PC-3 (cell line): ENCODE measurements at regions not wholly inside any gene's neighbourhood (a gene's known extent, or its start where the extent isn't known, plus 50 kb on each side); places are given as distances from the start of the nearest gene placed in this dataset.
A peak's percentile ranks its signal among the peaks of the same experiment; 100 is the strongest.

Experiments
- ATAC-seq: fragments of 200-7000 bp; cut with Tn5 transposase; 2 replicates; pipeline ENCODE4 v1.9.1; 2020; ENCODE audit warnings: mild to moderate bottlenecking, moderate library complexity
- BruUV-seq: library from RNA; stranded (reverse); fragments of 400-500 nt; replicated peaks from 2 replicates; lab custom pipeline; 2021; lab: Mats Ljungman, UMichigan
- CTCF ChIA-PET: fragments of 300-600 bp; sonication (Branson Sonifier 250); formaldehyde crosslinking; loops from one replicate; lab custom pipeline; 2022; ENCODE audit warnings: antibody characterized with exemption; lab: Charles Lee
- POLR2A ChIA-PET: fragments of 300-600 bp; sonication (Branson Sonifier 250); formaldehyde crosslinking; loops from one replicate; lab custom pipeline; 2022; ENCODE audit warnings: antibody characterized with exemption; ENCODE audit not compliant: unreplicated experiment; lab: Charles Lee
- DNase-seq: peaks from one replicate; pipeline ENCODE4 v3.0.0-alpha.2; 2015
- H2AFZ ChIP-seq: fragments of 300-600 bp; sonication (generic); 2 replicates; pipeline ENCODE4 v1.6.0; 2016; ENCODE audit warnings: antibody characterized with exemption, low read length
- H3F3A ChIP-seq: fragments of 300-600 bp; sonication (generic); one replicate; pipeline ENCODE4 v1.6.0; 2017; ENCODE audit warnings: antibody characterized with exemption, low read length, control low read depth, mild to moderate bottlenecking; ENCODE audit not compliant: unreplicated experiment
- H3K27ac ChIP-seq: fragments of 300-600 bp; sonication (generic); 2 replicates; pipeline ENCODE4 v1.5.1; 2016; ENCODE audit warnings: mild to moderate bottlenecking, low read length
- H3K27me3 ChIP-seq: fragments of 300-600 bp; sonication (generic); 2 replicates; pipeline ENCODE4 v1.6.1; 2016; ENCODE audit warnings: low read length, mixed read lengths
- H3K36me3 ChIP-seq: fragments of 300-600 bp; sonication (generic); 2 replicates; pipeline ENCODE4 v1.6.1; 2016; ENCODE audit warnings: low read depth, mixed run types, low read length, mixed read lengths
- H3K4me1 ChIP-seq: fragments of 300-600 bp; sonication (generic); 2 replicates; pipeline ENCODE4 v1.5.1; 2016; ENCODE audit warnings: low read length; ENCODE audit not compliant: insufficient read depth
- H3K4me2 ChIP-seq: fragments of 300-600 bp; sonication (generic); 2 replicates; pipeline ENCODE4 v1.6.0; 2016; ENCODE audit warnings: low read length
- H3K4me3 ChIP-seq: fragments of 300-600 bp; sonication (generic); 2 replicates; pipeline ENCODE4 v1.5.1; 2016; ENCODE audit warnings: mild to moderate bottlenecking, low read length, mixed read lengths
- H3K79me2 ChIP-seq: fragments of 300-600 bp; sonication (generic); 2 replicates; pipeline ENCODE4 v1.6.1; 2017; ENCODE audit warnings: low read length, mixed read lengths
- H3K9ac ChIP-seq: fragments of 300-600 bp; sonication (generic); 2 replicates; pipeline ENCODE4 v1.6.0; 2016; ENCODE audit warnings: mild to moderate bottlenecking, low read length
- H3K9me2 ChIP-seq: fragments of 300-600 bp; sonication (generic); replicated peaks from 2 replicates; pipeline ENCODE4 v1.6.1; 2016; ENCODE audit warnings: mixed run types, low read length, mixed read lengths
- H3K9me3 ChIP-seq: fragments of 300-600 bp; sonication (generic); 2 replicates; pipeline ENCODE4 v1.6.1; 2016; ENCODE audit warnings: low read length, mixed read lengths
- H4K20me1 ChIP-seq: fragments of 300-600 bp; sonication (generic); 2 replicates; pipeline ENCODE4 v1.6.1; 2016; ENCODE audit warnings: low read length, mixed read lengths
- CTCF ChIP-seq: fragments of 300-600 bp; sonication (generic); conservative IDR thresholded peaks from 2 replicates; pipeline ENCODE4 v1.5.1; 2017; ENCODE audit warnings: antibody characterized with exemption, low read depth, mild to moderate bottlenecking, low read length
- EZH2 ChIP-seq: fragments of 300-600 bp; sonication (generic); IDR thresholded peaks from one replicate; pipeline ENCODE4 v1.6.1; 2017; ENCODE audit warnings: antibody characterized with exemption, mild to moderate bottlenecking, low read length; ENCODE audit not compliant: unreplicated experiment
- EZH2phosphoT487 ChIP-seq: fragments of 300-600 bp; sonication (generic); IDR thresholded peaks from 2 replicates; pipeline ENCODE4 v1.6.1; 2018; ENCODE audit warnings: mild to moderate bottlenecking, antibody characterized with exemption, low read length, borderline replicate concordance
- intact Hi-C: fragments of 100-400 bp; cut with micrococcal nuclease; formaldehyde crosslinking; loops from 2 replicates; pipeline ENCODE4 v1.9.0; 2023

- no TSS peak for BruUV-seq
- CTCF ChIA-PET = no interaction called here
- no peak for ATAC-seq
These were observed 59.1 kb downstream of the IRAG1 start for GRCh38 chr11:10634407-10634806.

DNA sequence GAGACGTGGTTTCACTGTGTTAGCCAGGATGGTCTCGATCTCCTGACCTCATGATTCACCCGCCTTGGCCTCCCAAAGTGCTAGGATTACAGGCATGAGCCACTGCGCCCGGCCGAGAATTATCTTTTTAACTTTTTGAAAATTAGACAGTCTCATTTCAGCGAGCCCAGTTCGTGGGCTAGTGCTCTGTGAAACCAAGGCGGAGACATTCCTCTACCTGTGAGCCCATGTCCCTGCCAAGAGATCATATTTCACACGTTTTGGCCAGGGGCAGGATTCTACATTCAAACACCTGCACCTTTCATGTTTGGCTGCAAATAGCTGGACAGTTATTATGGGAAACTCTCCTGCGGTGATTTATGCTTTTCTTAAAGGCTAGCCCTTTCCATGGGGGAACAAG lies 60.3 kb downstream of the IRAG1 start:
- Histone ChIP-seq H3F3A (no peaks in the 10 kb centered on the region), H3K9me3 (no peaks in the 10 kb centered on the region), H3K4me3 (no peak overlapping the region), H3K9ac (no peak overlapping the region), H3K79me2 (no peaks in the 10 kb centered on the region), H2AFZ (no peak overlapping the region), H3K27me3 (no peaks in the 10 kb centered on the region), H3K27ac (no peak overlapping the region), H3K9me2 (no peaks in the 10 kb centered on the region), H3K4me1 (0 out of 2 replicates have a peak, but pooled peaks cover 3% of the 10 kb centered on the region), H3K36me3 (no peaks in the 10 kb centered on the region), H3K4me2 (0 out of 2 replicates have a peak overlapping the region, but pooled peaks have one; percentile 15), H4K20me1 (no peaks in the 10 kb centered on the region)
- intact Hi-C loops = no loop called here
- no TSS peak for BruUV-seq
- ChIA-PET POLR2A (no interaction called here), CTCF (no interaction called here)
- ATAC-seq (peak; percentile 68), DNase-seq (peak; percentile 56)
- TF ChIP-seq EZH2phosphoT487 (no peak), EZH2 (no peak), CTCF (no peak)

More at GRCh38 chr11:10634407-10634806, 59.1 kb downstream of the IRAG1 start:
- H3K27me3 ChIP-seq = no peaks in the 10 kb centered on the region
- TF ChIP-seq CTCF (no peak), EZH2 (no peak), EZH2phosphoT487 (no peak)
- POLR2A ChIA-PET = no interaction called here
- no peak overlapping the region for H3K27ac ChIP-seq
- no peak overlapping the region for H3K9ac ChIP-seq
- H3K9me3 ChIP-seq = no peaks in the 10 kb centered on the region
- H3K79me2 ChIP-seq = no peaks in the 10 kb centered on the region
- H3K4me1 ChIP-seq = 0 out of 2 replicates have a peak, but pooled peaks cover 3% of the 10 kb centered on the region
- no peaks in the 10 kb centered on the region for H4K20me1 ChIP-seq
- no peak for DNase-seq
- no peaks in the 10 kb centered on the region for H3K9me2 ChIP-seq
- H2AFZ ChIP-seq = no peak overlapping the region
- no peaks in the 10 kb centered on the region for H3K36me3 ChIP-seq
- no peak overlapping the region for H3K4me2 ChIP-seq
- intact Hi-C loops = no loop called here
- no peak overlapping the region for H3K4me3 ChIP-seq
- no peaks in the 10 kb centered on the region for H3F3A ChIP-seq

GRCh38 chr11:10632483-10632882 lies 61.1 kb downstream of the IRAG1 start:
- H4K20me1 ChIP-seq = no peaks in the 10 kb centered on the region
- no peak overlapping the region for H3K4me2 ChIP-seq
- H3K79me2 ChIP-seq = no peaks in the 10 kb centered on the region
- ChIA-PET POLR2A (no interaction called here), CTCF (no interaction called here)
- intact Hi-C loops = no loop called here
- H2AFZ ChIP-seq = no peak overlapping the region
- DNase-seq (no peak), ATAC-seq (no peak)
- H3K27me3 ChIP-seq = no peaks in the 10 kb centered on the region
- H3K9me3 ChIP-seq = no peaks in the 10 kb centered on the region
- H3K4me1 ChIP-seq = 0 out of 2 replicates have a peak, but pooled peaks cover 3% of the 10 kb centered on the region
- H3K9me2 ChIP-seq = no peaks in the 10 kb centered on the region
- TF ChIP-seq CTCF = no peak
- no peak for TF ChIP-seq EZH2
- TF ChIP-seq EZH2phosphoT487 = no peak
- no peak overlapping the region for H3K9ac ChIP-seq
- no peak overlapping the region for H3K27ac ChIP-seq
- H3K36me3 ChIP-seq = no peaks in the 10 kb centered on the region
- H3F3A ChIP-seq = no peaks in the 10 kb centered on the region
- H3K4me3 ChIP-seq = no peak overlapping the region
- BruUV-seq = no TSS peak
